G401 (cell line): ENCODE measurements at regions not wholly inside any gene's neighbourhood (a gene's known extent, or its start where the extent isn't known, plus 50 kb on each side); places are given as distances from the start of the nearest gene placed in this dataset.

Experiments used
- DNase-seq: peaks from one replicate; pipeline ENCODE4 v3.0.0-alpha.2; 2015; ENCODE audit warnings: low spot score
- in situ Hi-C: cut with HindIII; loops from 2 replicates; pipeline ENCODE4 v1.10.0; 2016; ENCODE audit warnings: low sequenced_read_pairs, mixed read lengths

DNA sequence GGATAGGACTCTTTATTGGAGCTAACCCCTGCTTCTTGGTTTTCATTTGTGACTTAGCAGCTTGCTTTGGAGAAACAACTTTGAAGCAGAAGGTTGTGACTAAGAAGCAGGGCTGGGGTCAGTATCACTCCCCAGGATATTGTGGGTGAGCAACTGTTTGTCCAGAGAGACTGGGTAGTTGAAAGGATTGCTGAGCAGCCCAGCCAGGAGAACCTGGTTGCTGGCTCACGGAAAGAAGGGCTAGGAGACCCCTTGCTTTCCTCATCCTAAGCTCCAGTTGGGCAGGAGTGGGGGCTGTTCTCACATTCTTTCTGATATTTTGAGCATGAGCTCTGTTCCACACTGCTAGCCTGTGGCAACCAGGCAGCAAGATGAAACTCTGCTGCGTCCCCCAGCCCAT lies 151.2 kb downstream of the CBLN1 start:
- DNase-seq, result no peak
- in situ Hi-C loops, result no loop called here

DNA sequence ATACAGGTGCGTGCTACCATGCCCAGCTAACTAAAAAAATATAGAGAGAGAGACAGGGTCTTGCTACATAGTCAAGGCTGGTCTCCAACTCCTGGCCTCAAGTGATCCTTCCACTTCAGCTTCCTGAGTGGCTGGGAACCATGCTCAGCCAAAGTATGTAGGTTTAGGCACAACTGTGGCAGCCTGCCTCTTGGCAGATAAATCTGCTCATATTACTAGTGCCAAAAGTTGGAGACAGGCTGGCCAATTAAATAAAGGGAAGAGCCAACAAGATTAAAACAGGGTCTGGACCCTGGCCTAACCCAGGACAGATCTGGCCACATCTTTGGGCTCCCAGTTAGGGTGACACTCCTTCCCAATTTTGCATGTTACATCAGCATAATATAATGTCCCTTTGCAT lies 151.7 kb downstream of the CBLN1 start:
- in situ Hi-C loops, result no loop called here
- DNase-seq, result peak; percentile 79

DNA sequence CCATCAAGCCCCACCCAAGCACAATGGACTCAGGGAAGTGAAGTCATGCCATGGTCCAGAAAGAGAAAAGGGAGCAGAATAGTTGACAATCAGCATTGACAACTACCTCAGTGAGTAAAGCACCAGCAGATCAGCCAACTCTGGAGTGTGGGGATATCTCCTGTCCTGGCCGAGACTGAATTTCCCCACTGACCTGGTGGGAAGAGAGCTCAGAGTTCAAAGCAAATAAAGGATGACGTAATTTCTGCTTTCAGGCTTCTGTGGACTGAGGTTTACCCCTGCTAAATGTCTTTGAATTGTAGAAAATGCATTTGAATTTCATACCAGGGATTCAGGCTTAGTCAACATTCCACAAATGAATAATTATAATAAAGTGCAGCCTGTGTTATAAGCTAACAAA lies 152.9 kb downstream of the CBLN1 start:
- in situ Hi-C loops, result no loop called here
- DNase-seq, result no peak

DNA sequence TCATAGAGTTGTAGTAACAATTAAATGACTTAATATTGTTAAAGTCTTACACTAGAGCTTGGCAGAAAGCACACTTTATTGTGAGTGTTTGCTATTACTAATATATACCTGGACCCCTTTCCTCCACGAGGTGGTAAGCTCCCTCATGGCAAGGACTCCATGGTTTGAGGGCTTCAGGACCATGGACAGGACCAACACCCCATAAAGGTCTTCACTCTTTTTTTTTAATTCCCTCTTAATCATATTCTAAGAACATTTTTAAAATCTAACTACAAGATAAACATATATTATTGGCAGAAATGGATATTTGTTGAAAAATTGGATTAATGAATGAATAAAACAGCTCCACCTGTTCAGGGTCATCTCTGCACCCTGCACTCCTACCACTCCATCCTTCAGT lies 154.5 kb downstream of the CBLN1 start:
- no peak for DNase-seq
- in situ Hi-C loops, result no loop called here

DNA sequence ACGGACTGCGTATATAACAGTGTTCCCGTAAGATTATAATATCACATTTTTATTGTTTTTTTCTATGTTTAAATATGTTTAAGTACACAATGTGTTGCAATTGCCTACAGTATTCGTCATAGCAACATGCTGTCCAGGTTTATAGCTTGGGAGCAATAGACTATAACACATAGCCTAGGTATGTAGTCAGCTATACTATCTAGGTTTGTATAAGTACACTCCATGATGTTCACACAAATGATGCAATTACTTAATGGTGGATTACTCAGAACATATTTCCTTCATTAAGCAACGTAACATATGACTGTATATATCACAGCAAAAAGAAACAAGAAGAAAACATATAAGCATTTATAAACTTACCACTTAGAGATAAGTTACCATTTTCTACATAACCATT lies 160.0 kb downstream of the CBLN1 start:
- no peak for DNase-seq
- in situ Hi-C loops, result no loop called here

DNA sequence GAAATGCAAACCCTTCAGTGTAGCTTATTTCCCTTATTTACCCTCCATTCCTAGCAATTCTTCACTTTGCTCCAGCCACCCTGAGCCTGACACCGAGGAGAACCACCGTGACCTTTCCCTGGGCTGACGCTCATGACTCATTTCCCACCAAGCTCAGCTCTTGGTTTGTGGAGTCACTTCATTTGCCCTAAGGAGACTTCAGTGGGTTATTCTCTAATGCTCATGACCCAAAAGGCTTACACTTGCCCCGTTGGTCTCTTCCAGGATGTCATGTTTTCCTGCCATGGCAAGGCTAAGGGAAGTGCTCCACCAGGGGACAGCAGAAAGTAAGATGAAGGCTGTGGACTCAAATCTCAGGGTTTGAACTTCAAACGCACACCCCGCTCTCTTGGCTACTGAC lies 161.0 kb downstream of the CBLN1 start:
- no peak for DNase-seq
- in situ Hi-C loops, result no loop called here

DNA sequence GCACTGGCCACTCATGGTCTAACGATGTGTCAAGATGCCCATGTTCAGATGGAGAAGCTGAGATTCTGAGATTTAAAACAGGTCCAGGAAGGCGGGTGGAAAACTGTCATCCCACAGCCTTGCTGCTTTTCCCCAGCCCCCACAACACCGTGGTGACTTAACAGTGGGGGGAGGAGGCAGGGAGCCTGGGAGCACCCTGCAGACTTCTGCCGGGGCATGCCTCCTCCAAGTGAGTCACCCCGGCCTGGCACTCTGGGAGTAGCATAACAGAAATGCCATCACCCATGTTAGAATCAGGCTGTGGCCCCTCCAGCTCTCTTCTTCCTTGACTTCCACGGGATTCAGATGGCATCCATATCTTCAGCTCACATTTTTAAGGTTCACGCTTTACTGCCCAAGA lies 164.8 kb downstream of the CBLN1 start:
- no peak for DNase-seq
- in situ Hi-C loops, result no loop called here

DNA sequence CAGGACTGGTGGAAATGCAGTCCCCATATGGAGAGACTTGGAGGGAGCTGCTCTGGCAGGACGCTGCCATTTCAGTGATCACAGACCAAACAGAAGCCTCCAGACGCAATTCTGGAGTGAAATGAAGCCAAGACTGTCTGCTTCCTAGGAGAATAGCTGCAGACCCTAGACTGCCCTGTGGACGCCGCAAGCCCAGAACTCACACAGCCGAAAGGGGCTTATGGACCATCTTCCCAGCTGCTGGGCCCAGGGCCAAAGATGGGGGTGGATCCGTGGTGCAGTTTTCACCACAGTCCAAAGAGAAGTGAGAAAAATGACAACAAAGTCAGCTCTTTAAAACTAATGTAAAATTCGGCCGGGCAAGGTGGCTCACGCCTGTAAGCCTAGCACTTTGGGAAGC lies 165.7 kb downstream of the CBLN1 start:
- no peak for DNase-seq
- in situ Hi-C loops, result no loop called here

DNA sequence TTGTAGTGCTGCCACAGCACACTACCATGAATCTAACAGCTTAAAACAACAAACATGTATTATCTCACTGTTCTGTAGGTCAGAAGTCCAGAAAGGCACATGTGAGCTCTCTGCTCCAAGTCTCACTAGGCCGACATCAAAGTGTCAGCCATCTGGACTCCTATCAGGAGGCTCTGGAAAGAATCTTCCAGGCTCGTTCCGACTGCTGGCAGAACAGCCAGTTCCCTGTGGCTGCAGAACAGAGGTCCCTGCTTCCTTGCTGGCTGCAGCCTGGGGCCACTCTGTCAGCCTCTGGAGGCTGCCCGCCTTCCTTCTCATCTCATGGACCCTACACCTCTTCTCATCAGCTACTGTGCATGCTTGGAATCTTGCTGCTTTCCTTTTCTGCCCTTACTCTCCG lies 168.9 kb downstream of the CBLN1 start:
- in situ Hi-C loops, result no loop called here
- DNase-seq, result peak; percentile 87

DNA sequence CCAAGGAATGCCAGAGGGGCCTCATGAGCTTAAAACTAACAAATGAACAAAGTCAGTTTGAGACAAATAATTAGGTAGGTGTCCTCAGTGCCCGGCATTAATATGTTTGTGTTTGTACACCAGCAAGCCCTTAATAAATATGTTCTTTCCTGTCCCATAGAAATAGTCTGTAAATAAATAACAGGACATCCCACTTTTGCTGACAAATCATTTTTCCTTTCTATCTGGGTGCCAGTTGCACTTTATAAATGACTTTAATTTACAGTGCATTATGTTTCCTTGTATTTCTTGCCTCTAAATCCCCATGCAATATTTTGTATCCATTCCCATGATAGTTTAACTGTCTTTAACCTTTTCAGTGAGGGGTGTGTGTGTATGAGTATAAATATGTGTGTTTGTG lies 170.3 kb downstream of the CBLN1 start:
- DNase-seq, result no peak
- in situ Hi-C loops, result no loop called here

DNA sequence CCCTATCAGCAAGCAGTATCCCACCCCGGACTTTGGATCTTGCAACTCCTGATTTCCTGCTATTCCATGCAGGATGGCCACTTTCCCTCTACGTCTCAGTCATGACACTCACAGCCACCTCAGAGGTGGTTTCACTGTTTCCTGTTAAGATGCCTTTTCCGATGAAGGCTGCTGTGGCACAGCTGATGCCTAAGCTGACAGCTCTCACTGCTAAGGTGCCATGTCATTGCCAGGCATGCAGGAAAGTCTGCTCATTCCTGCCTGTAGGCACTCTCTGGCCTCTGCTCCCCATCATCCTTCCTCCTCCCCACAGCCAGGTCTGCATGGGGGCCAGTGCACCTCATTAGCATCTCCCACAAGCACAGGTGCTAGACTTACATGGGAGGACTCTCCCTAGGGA lies 173.0 kb downstream of the CBLN1 start:
- DNase-seq, result no peak
- in situ Hi-C loops, result no loop called here

DNA sequence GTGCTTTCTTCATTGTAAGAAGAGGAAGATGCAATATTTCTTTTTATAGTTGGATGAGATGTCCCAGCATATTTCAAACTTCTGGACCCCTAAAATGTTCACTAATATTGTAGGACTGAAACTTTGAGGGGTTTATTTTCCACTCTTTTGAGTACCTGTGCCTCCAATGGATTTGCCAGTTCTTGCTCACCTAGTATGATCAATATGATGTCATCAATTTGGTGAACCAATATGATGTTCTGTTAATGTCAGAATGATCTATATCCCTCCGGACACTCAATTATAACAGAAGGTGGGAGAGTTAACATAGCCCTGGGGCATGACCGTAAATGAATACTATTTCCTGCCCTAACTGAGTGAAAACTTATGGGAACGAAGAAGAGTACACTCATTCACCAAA lies 178.3 kb downstream of the CBLN1 start:
- in situ Hi-C loops, result no loop called here
- DNase-seq, result no peak

DNA sequence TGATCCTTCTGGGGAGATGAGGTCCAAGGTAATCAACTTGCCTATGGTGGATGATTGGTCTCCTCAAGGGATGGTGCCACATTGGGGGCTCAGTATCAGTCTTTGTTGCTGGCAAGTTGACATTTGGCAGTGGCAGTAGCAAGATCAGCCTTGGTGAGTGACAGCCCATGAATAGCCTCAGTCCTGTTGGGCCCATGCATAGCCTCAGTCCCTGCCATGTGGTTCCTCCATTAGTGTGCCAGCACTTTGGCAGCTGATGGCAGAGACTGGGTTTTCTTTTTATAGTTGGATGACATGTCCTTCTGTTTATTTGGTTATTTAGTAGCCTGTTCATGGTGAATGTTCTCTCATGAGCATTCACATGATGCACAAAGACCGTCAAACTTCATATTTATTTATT lies 179.6 kb downstream of the CBLN1 start:
- in situ Hi-C loops, result no loop called here
- DNase-seq, result no peak

DNA sequence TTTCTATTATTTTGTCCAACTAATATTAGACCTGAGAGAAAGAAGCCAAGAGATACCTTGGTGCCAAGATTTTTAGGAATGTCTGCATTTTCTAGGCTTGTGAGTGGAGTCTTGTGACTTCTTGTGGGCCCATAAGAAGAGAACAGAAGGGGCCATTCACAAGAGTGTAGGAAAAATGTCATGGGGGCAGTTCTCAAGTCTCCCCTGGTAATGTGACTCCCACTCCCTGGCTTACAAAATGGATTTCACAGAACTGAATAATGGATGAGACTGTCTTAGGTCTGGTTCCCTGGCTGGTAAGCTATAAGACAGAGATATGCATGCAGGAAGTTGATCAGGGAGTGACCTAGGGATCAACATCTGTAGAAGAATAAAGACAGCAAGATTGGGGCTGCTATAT lies 181.3 kb downstream of the CBLN1 start:
- DNase-seq, result no peak
- in situ Hi-C loops, result no loop called here

DNA sequence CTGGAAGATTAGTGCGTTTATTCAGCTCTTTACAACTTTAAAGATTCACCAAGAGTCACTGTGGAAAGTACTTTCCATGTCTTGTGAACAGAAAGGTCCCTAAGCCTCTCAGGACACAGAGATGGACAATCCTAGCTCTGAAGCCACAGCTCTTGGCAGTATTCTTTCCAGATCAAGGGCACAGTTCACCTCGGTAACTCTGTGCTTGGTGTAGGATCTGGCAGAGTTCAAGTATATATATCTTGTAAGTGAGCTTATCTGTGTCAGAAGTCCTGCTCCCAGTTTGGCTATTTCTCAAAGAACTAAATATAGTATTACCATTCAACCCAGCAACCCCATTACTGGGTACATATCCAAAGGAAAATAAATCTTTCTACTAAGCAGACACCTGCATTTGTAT lies 183.7 kb downstream of the CBLN1 start:
- in situ Hi-C loops, result no loop called here
- DNase-seq, result no peak

DNA sequence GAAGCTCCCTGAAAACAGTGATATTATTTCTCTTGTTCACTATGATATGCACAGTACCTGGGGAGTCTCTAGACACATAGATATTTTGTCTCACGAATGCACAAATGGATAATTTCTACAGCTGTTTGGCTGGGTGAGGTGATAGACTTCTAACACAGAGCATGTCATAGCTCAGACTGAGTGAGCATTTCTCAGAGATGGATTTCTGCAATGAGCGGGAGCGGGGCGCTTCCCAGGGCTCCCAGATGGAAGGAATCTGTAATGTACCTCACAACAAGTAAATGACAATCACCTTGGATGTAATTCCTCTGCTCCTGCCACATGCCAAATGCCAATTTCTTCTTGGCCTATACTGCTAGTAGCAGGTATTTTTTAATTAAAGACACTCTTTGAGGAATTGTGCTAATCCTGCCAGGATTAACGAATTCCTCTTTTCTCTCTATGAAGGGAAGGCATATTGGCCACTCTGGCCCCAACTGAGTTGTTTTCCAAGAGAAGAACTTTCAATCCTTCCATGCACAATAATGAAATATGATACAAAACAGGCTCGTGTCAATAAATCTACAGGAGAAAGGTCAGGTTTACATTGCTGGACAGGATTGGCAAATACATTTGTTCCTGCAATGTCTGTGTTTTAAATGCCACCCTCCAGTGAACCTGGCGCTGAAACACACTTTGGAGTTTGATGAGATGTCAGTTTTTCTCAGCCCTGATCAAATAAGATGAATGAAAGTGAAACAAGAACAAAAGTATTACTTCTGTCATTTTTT lies 185.3 kb downstream of the CBLN1 start:
- in situ Hi-C loops, result no loop called here
- DNase-seq, result peak; percentile 28

DNA sequence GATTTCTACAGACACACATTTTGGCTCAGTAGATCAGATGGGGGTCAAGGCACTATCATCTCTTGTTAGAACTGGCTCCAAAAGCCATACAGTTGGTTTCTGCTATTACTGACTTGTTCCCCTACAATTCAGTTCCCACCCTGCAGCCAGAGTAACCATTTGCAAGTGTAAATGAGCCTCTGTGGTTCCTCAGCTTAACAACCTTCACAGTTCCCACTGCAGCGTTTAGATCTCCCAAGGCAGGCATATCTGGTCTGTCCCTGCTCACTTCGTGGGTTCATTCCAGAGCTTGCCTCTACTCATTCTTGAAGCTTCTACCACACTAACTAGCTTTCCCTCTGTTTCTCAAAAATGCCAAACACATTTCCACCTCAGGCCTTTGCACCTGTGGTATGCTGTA lies 186.1 kb downstream of the CBLN1 start:
- in situ Hi-C loops, result no loop called here
- no peak for DNase-seq

DNA sequence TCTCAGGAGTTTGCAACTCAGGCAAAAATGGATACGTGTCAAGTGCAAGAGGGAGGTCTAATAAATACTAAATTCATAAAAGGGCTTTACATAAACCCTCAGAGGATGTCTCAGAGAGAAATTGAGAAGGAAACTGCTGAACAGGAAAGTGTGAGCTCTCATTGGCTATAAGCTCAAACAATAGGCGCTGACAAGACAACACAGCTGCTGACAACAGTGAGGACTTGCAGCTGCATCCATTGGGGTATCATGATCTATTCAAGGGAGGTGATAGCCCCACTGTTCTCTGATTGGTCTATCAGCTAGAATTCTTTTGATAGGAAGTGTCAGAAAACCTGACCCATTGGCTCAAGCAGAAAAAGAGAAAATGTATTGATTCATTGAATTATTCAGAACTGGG lies 187.2 kb downstream of the CBLN1 start:
- in situ Hi-C loops, result no loop called here
- DNase-seq, result no peak

DNA sequence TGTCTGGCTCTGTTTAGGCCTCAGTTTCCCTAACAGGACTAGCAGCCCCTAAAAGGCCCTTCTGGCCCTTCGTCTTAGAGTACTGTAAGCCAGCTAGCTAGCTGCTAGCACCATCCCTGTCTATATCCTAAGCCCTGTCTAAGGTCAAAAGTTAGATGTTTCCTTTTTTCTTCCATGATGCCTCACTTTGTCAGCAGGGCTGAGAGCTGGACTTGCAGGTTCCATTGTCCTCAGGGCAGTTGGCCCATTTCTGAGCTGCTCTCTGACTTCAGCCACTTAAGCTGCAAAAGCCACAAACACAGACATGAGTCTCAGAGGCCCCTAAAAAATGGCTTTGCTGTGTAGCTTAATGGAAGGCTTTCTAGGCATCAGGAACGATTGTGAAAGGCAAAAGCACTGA lies 187.7 kb downstream of the CBLN1 start:
- in situ Hi-C loops, result no loop called here
- DNase-seq, result no peak

DNA sequence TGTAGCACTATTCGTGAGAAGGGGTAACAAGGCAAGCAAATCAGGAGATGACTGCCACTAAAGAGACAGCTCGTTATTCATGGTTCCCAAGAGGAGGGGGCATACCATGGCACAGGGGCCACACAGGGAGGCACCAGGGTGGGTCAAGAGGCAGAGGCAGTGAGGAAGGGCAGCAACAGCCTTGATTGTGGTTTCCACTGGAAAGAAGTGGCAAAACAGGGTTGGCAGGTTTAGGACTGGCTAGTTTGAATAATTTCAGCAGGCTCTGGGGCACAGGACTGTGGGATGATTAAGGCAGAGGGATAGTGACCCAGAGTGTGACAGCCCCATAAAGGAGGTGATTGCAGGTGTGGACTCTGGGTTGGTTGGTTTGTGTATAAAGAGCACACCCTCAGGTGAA lies 188.9 kb downstream of the CBLN1 start:
- DNase-seq, result no peak
- in situ Hi-C loops, result no loop called here

DNA sequence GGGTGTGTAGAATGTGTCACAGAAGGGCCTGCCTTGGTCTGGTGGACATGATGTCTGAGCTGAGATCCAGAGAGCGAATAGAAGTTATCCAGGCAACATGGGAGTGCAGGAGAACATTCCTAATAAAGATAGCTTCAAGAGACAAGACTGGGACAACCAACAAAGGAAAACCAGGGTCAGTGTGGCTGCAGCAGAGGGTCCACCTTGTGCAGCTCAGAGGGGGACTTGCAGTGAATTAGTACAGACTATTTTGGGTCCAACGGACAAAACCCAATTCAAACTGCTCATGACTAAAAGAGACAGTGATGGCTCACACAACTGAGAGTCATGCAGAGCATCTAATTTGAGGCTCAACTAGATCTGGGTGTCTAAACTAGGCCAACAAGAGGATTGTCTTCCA lies 192.1 kb downstream of the CBLN1 start:
- DNase-seq, result no peak
- in situ Hi-C loops, result no loop called here

DNA sequence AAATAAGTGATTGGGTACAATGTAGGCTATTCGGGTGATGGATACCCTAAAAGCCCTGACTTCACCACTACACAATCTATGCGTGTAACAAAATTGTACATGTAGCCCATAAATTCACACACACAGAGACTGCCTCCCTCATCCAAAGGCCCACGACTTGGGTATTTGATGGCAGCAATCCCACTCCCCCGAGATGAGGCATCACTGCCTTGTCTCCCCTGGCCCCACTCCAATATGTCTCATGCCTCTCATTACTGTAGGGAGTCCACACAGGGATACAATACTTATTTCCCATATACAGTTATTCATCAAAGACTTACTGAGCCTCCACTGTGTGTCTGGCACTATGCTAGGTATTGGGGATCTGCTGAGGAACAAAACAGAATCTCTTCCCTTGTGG lies 192.6 kb downstream of the CBLN1 start:
- DNase-seq, result no peak
- in situ Hi-C loops, result no loop called here
